Body of pancreas (tissue), 4 donors: ENCODE measurements at regions not wholly inside any gene's neighbourhood (a gene's known extent, or its start where the extent isn't known, plus 50 kb on each side); places are given as distances from the start of the nearest gene placed in this dataset.

ENCODE experiments used
- ATAC-seq: fragments of 150-250 bp; one replicate; pipeline ENCODE4 v1.9.1; 2016
- DNase-seq, 4 donors: peaks; one replicate each; pipeline ENCODE4 v3.0.0-alpha.2; 2019
- H3K27ac ChIP-seq, 4 donors: fragments of 200-600 bp; sonication (generic); 1 replicate in 3 of 4; 2 replicates in 1 of 4; pipeline versions ENCODE4 v1.5.1 to v1.6.1; 2016 to 2019; ENCODE audit warnings: mild to moderate bottlenecking in 1 of 4, mixed read lengths in 1 of 4, moderate library complexity in 1 of 4
- H3K27me3 ChIP-seq, 2 donors: fragments of 200-600 bp; sonication (generic); one replicate each; pipeline ENCODE4 v1.6.0; 2016; ENCODE audit warnings: mild to moderate bottlenecking in 1 of 2
- H3K36me3 ChIP-seq, 2 donors: fragments of 200-600 bp; sonication (generic); replicated peaks in 1 of 2; 2 replicates each; pipeline ENCODE4 v1.5.1; 2016; ENCODE audit warnings: low read depth in 2 of 2; ENCODE audit not compliant: insufficient read depth in 1 of 2
- H3K4me1 ChIP-seq: fragments of 200-600 bp; sonication (generic); one replicate; pipeline ENCODE4 v1.6.0; 2016
- H3K4me3 ChIP-seq, 2 donors: fragments of 200-600 bp; sonication (generic); 1 replicate in 1 of 2; 2 replicates in 1 of 2; pipeline ENCODE4 v1.5.1; 2016 to 2019
- H3K9me3 ChIP-seq, 3 donors: fragments of 200-600 bp; sonication (generic); 1 replicate in 2 of 3; 2 replicates in 1 of 3; pipeline ENCODE4 v1.5.1; 2016
- CTCF ChIP-seq, 7 experiments: fragments of 450-650 bp in 4 of 7; fragments of 200-600 bp in 3 of 7; sonication (generic) in 3 of 7; IDR thresholded peaks; one replicate each; pipeline ENCODE4 v1.5.1; 2016 to 2019; ENCODE audit warnings: antibody characterized with exemption in 7 of 7
- POLR2A ChIP-seq, 3 donors: fragments of 450-650 bp; IDR thresholded peaks; one replicate each; pipeline ENCODE4 v1.6.1; 2016; ENCODE audit warnings: antibody characterized with exemption in 3 of 3, mild to moderate bottlenecking in 2 of 3
- WGBS, 2 donors: methylation state at CpG; one replicate each; pipeline ENCODE4 v1.1.5; 2017; 5-methylcytosine and 5-hydroxymethylcytosine counted together
- intact Hi-C: fragments of 100-400 bp; cut with DNase I; formaldehyde crosslinking; loops from one replicate; pipeline ENCODE4 v1.15.1; 2023

- Histone ChIP-seq H3K4me3 (no peak overlapping the region), H3K27me3 (no peaks in the 10 kb centered on the region), H3K27ac (no peak overlapping the region), H3K4me1 (no peaks in the 10 kb centered on the region), H3K9me3 (no peaks in the 10 kb centered on the region), H3K36me3 (no peaks in the 10 kb centered on the region)
- intact Hi-C loops = no loop called here
- WGBS, 2 donors = 78 to 80% methylated on average over 5 of the region's 5 CpGs
- no peak for TF ChIP-seq POLR2A (IDR thresholded peaks at IDR 0.05)
- TF ChIP-seq CTCF (IDR thresholded peaks at IDR 0.05) = no peak
- ATAC-seq = no peak
- DNase-seq = no peak
Measured at GRCh38 chr2:78118037-78118436, 595.9 kb upstream of the LRRTM4 start.

- no peak overlapping the region for H3K27ac ChIP-seq
- ATAC-seq = no peak
- no peak overlapping the region for H3K4me3 ChIP-seq
- 31 to 40% methylated on average over 2 of the region's 2 CpGs for WGBS, 2 donors
- no peak for DNase-seq
- no peaks in the 10 kb centered on the region for H3K9me3 ChIP-seq
- H3K4me1 ChIP-seq = no peaks in the 10 kb centered on the region
- H3K36me3 ChIP-seq = no peaks in the 10 kb centered on the region
- intact Hi-C loops = no loop called here
- H3K27me3 ChIP-seq = no peaks in the 10 kb centered on the region
- TF ChIP-seq POLR2A (IDR thresholded peaks at IDR 0.05) (no peak), CTCF (IDR thresholded peaks at IDR 0.05) (no peak)
Measured at GRCh38 chr2:78120275-78120674, 598.1 kb upstream of the LRRTM4 start.

- ATAC-seq (no peak), DNase-seq (no peak)
- WGBS, 2 donors = 73 to 86% methylated on average over 3 of the region's 3 CpGs
- intact Hi-C loops = no loop called here
- no peak for TF ChIP-seq CTCF (IDR thresholded peaks at IDR 0.05)
- no peak for TF ChIP-seq POLR2A (IDR thresholded peaks at IDR 0.05)
- no peaks in the 10 kb centered on the region for H3K27me3 ChIP-seq
- no peaks in the 10 kb centered on the region for H3K36me3 ChIP-seq
- no peaks in the 10 kb centered on the region for H3K4me1 ChIP-seq
- H3K4me3 ChIP-seq = no peak overlapping the region
- H3K27ac ChIP-seq = no peak overlapping the region
- no peaks in the 10 kb centered on the region for H3K9me3 ChIP-seq
Measured at GRCh38 chr2:78125042-78125441, 602.9 kb upstream of the LRRTM4 start.

- 54 to 55% methylated on average over 4 of the region's 4 CpGs for WGBS, 2 donors
- Histone ChIP-seq H3K27ac (no peak overlapping the region), H3K4me3 (no peak overlapping the region), H3K27me3 (no peaks in the 10 kb centered on the region), H3K36me3 (no peaks in the 10 kb centered on the region), H3K4me1 (no peaks in the 10 kb centered on the region), H3K9me3 (no peaks in the 10 kb centered on the region)
- DNase-seq (no peak), ATAC-seq (no peak)
- intact Hi-C loops = no loop called here
- TF ChIP-seq POLR2A (IDR thresholded peaks at IDR 0.05) (no peak), CTCF (IDR thresholded peaks at IDR 0.05) (no peak)
Measured at GRCh38 chr2:78127424-78127823, 605.2 kb upstream of the LRRTM4 start.
